ENCODE measurements at regions not wholly inside any gene's neighbourhood (a gene's known extent, or its start where the extent isn't known, plus 50 kb on each side); places are given as distances from the start of the nearest gene placed in this dataset.

DNA sequence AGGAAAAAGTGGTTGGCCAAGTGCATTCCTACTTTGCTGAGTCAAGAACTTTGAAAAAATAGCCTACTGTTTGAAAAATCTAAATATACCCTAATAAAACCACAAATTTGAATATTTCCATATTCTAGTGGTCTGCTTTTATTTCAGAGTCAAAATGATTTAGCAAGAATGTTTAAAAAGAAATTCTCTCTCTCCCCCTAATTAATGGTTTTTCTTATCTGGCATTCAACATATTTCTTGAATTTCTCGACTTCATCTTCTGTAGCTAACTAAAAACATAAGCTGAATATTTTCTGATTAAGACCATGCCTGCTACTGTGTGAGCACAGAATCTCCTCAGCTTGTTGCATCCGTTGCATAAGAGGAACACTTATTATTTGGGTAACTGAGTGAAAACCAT, 563.5 kb upstream of the TBL1XR1 start:
- Histone ChIP-seq H3K27me3 (no peaks in the 10 kb centered on the region), H3K9me3 (no peaks in the 10 kb centered on the region), H3K36me3 (no peaks in the 10 kb centered on the region), H3K4me3 (replicated peaks in 1 of 3) (no peak overlapping the region), H3K27ac (no peak overlapping the region), H3K4me1 (peaks cover 10 to 16% of the 10 kb centered on the region in 2 donors)
- TF ChIP-seq POLR2A (IDR thresholded peaks at IDR 0.05) = no peak
- TF ChIP-seq, protein P1, sequence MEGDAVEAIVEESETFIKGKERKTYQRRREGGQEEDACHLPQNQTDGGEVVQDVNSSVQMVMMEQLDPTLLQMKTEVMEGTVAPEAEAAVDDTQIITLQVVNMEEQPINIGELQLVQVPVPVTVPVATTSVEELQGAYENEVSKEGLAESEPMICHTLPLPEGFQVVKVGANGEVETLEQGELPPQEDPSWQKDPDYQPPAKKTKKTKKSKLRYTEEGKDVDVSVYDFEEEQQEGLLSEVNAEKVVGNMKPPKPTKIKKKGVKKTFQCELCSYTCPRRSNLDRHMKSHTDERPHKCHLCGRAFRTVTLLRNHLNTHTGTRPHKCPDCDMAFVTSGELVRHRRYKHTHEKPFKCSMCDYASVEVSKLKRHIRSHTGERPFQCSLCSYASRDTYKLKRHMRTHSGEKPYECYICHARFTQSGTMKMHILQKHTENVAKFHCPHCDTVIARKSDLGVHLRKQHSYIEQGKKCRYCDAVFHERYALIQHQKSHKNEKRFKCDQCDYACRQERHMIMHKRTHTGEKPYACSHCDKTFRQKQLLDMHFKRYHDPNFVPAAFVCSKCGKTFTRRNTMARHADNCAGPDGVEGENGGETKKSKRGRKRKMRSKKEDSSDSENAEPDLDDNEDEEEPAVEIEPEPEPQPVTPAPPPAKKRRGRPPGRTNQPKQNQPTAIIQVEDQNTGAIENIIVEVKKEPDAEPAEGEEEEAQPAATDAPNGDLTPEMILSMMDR (IDR thresholded peaks at IDR 0.05) = no peak
- DNase-seq = no peak
- intact Hi-C loops (cut with DNase I) = no loop called here
- 78 to 81% methylated on average over 2 of the region's 2 CpGs for WGBS, 2 donors

DNA sequence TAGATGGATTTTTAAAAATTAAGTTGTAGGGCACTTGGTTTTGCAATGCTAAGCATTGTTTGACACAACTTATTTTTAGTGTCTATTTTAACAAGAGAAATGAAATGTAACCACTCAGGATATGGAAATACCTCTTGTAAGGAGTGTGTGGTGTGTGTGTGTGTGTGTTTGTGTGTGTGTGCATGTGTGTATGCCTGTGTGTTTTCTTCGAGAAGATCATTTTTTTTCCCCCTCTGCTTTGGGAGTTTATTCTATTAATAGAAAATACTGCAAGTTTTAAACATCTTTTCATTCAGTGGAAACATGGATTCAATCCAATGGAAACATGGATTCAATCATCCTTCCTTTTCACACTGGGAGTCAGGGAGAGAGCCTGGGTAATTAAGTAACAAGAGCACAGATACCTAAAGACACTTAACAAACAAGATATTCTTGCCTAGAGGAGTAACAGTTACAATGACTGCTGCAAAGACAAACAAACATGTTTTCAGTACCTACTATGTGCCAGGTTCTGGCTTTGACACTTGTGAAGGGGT, 567.2 kb upstream of the TBL1XR1 start:
- 55% methylated on average over 1 of the region's 1 CpG for WGBS, 2 donors
- H3K9me3 ChIP-seq = no peaks in the 10 kb centered on the region
- intact Hi-C loops (cut with DNase I) = no loop called here
- peaks cover 10 to 16% of the 10 kb centered on the region in 2 donors for H3K4me1 ChIP-seq
- no peaks in the 10 kb centered on the region for H3K36me3 ChIP-seq
- no peak for TF ChIP-seq POLR2A (IDR thresholded peaks at IDR 0.05)
- TF ChIP-seq, protein P1 (IDR thresholded peaks at IDR 0.05) = no peak
- no peak for DNase-seq
- H3K4me3 ChIP-seq (replicated peaks in 1 of 3) = no peak overlapping the region
- H3K27ac ChIP-seq = peak overlapping the region; percentile 13 to 41 (median 25)
- H3K27me3 ChIP-seq = no peaks in the 10 kb centered on the region

DNA sequence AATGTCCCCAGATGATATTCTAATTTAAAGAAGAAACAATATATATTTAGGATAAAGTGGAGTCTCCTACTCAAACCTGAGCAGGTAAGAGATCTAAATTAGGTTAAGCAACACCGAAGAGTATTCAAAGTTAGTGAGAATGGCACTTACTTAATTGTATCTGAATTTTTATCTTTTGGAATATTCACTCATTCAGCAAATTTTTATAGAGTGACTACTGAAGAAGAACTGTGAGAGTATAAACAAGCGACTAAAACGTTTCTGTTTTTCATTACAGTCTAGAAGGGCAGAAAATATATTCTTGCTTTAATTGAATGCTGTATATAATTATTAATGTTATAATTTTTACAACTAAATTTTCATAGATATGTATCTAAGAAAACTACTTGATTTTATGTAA, 567.7 kb upstream of the TBL1XR1 start:
- TF ChIP-seq, protein P1 (IDR thresholded peaks at IDR 0.05) = no peak
- TF ChIP-seq POLR2A (IDR thresholded peaks at IDR 0.05) = no peak
- DNase-seq = no peak
- WGBS, 2 donors = 68 to 72% methylated on average over 3 of the region's 3 CpGs
- Histone ChIP-seq H3K9me3 (no peaks in the 10 kb centered on the region), H3K4me3 (replicated peaks in 1 of 3) (no peak overlapping the region), H3K27ac (peak overlapping the region; percentile 13 to 41 (median 25)), H3K27me3 (no peaks in the 10 kb centered on the region), H3K36me3 (no peaks in the 10 kb centered on the region), H3K4me1 (peaks cover 10 to 16% of the 10 kb centered on the region in 2 donors)
- intact Hi-C loops (cut with DNase I) = no loop called here

DNA sequence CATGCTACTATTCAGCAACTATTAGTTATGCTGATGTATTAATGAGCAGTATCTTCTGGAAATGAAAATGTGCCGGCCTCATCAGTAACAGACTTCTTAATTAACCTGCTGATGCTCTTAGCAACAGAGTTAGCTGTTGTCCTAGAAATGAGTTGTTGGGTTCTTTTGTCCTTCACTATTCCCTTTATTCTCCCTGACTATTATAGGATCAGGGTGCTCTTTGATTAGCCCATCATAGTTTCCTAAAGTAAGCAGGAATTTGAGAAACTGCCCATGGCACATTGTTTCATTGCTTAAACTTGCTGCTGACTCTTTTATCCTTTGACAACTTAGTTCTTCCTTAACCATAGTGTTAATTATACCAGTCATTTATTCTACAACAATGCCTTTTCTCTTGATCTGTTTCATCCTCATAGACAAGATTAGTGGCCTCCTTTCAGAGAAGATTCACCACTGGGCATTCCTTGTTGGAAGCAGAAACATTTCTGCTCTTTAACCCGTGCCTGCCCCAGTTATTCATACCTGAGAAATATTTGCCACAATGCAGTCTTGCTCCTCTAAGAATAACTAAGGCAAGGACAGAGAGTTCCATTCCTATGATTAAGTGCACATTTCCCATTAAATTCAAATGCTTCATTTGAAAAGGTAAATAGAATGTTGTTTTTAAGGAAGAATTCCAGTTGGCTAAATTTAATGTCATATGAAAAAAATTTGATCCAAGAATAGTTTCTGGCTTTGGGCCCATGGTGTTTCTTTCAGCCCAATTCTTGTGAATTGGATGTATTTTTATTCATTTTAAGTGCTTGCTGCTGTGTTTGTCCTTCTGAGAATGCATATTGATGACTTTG, 573.3 kb upstream of the TBL1XR1 start:
- H3K27ac ChIP-seq = peak overlapping the region; percentile 17 to 77 (median 51)
- H3K27me3 ChIP-seq = no peaks in the 10 kb centered on the region
- DNase-seq = no peak
- no peaks in the 10 kb centered on the region for H3K9me3 ChIP-seq
- intact Hi-C loops (cut with DNase I) = no loop called here
- H3K4me1 ChIP-seq = peaks cover 18 to 40% of the 10 kb centered on the region in 2 donors
- H3K36me3 ChIP-seq = no peaks in the 10 kb centered on the region
- 72 to 75% methylated on average over 2 of the region's 2 CpGs for WGBS, 2 donors
- H3K4me3 ChIP-seq (replicated peaks in 1 of 3) = no peak overlapping the region
- TF ChIP-seq, protein P1 (IDR thresholded peaks at IDR 0.05) = no peak
- TF ChIP-seq POLR2A (IDR thresholded peaks at IDR 0.05) = no peak

DNA sequence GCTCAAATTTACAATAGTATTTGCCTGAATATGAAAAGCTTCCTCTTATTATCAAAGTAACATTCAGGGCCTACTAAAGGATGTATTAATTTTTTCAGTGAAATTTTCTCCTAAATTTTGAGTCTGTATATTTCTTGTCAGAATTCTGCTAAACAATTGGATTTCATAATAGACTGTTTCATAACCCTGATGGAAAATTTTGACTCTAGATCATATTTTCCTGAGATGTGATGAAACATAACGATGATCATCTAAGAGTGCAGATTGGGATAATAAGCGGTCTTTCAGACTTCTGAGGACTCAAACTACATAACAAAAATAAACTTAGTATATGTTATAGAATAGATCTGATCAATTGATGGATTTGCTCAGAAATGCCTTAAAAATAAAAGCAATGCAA, 574.5 kb upstream of the TBL1XR1 start:
- no peak for DNase-seq
- TF ChIP-seq, protein P1 (IDR thresholded peaks at IDR 0.05) = no peak
- TF ChIP-seq POLR2A (IDR thresholded peaks at IDR 0.05) = no peak
- Histone ChIP-seq H3K9me3 (no peaks in the 10 kb centered on the region), H3K27ac (peak overlapping the region; percentile 3 to 77 (median 51)), H3K4me1 (peaks cover 25 to 49% of the 10 kb centered on the region in 2 donors), H3K27me3 (no peaks in the 10 kb centered on the region), H3K4me3 (replicated peaks in 1 of 3) (no peak overlapping the region), H3K36me3 (no peaks in the 10 kb centered on the region)
- intact Hi-C loops (cut with DNase I) = no loop called here
- WGBS, 2 donors = 87 to 92% methylated on average over 2 of the region's 2 CpGs

Data from thyroid gland (tissue), 4 donors.